SU-DHL-6 (cell line): ENCODE measurements at regions not wholly inside any gene's neighbourhood (a gene's known extent, or its start where the extent isn't known, plus 50 kb on each side); places are given as distances from the start of the nearest gene placed in this dataset.

ENCODE experiments used
- H2AFZ ChIP-seq: fragments of 200-600 bp; sonication (generic); 2 replicates; pipeline ENCODE4 v1.6.1; 2014; ENCODE audit warnings: low read depth, mild to moderate bottlenecking, moderate library complexity, mixed read lengths, antibody characterized with exemption, low read length; ENCODE audit not compliant: severe bottlenecking
- H3F3A ChIP-seq: fragments of 200-600 bp; shearing (Covaris generic); 2 replicates; pipeline ENCODE4 v1.6.0; 2016; ENCODE audit warnings: antibody characterized with exemption, mild to moderate bottlenecking; ENCODE audit not compliant: insufficient read depth
- H3K27ac ChIP-seq: fragments of 200-600 bp; sonication (generic); 2 replicates; pipeline ENCODE4 v1.5.1; 2016; ENCODE audit warnings: low read depth, mild to moderate bottlenecking, low read length, moderate library complexity, mixed read lengths
- H3K27me3 ChIP-seq: fragments of 200-600 bp; sonication (generic), shearing (Covaris generic); 2 replicates; pipeline ENCODE4 v1.6.0; 2014; ENCODE audit warnings: mild to moderate bottlenecking, low read length
- H3K36me3 ChIP-seq: fragments of 200-600 bp; sonication (generic); 2 replicates; pipeline ENCODE4 v1.6.1; 2014; ENCODE audit warnings: mild to moderate bottlenecking, low read length, mixed read lengths
- H3K4me2 ChIP-seq: fragments of 300-600, 200-600 bp; shearing (Covaris generic), sonication (generic); 2 replicates; pipeline ENCODE4 v1.6.0; 2014; ENCODE audit warnings: low read length, low read depth, mild to moderate bottlenecking; ENCODE audit not compliant: poor library complexity, severe bottlenecking
- H3K4me3 ChIP-seq: fragments of 200-600 bp; sonication (generic); 2 replicates; pipeline ENCODE4 v1.5.1; 2014; ENCODE audit warnings: antibody characterized with exemption, low read length, mild to moderate bottlenecking, mixed read lengths; ENCODE audit not compliant: insufficient read depth, poor library complexity, severe bottlenecking
- H3K79me2 ChIP-seq: fragments of 200-600 bp; sonication (generic); 2 replicates; pipeline ENCODE4 v1.6.1; 2014; ENCODE audit warnings: mild to moderate bottlenecking, low read length, moderate library complexity; ENCODE audit not compliant: insufficient read depth
- H3K9ac ChIP-seq: fragments of 200-600 bp; sonication (generic); 2 replicates; pipeline ENCODE4 v1.7.0; 2014; ENCODE audit warnings: mild to moderate bottlenecking, low read length
- H3K9me2 ChIP-seq: fragments of 200-600 bp; sonication (generic); replicated peaks from 2 replicates; pipeline ENCODE4 v1.6.1; 2014; ENCODE audit warnings: low read length; ENCODE audit not compliant: insufficient read depth
- H3K9me3 ChIP-seq: fragments of 200-600 bp; sonication (generic); 2 replicates; pipeline ENCODE4 v1.6.1; 2014; ENCODE audit warnings: low read length, mixed read lengths; ENCODE audit not compliant: insufficient read depth
- H4K20me1 ChIP-seq: fragments of 200-600 bp; sonication (generic); 2 replicates; pipeline ENCODE4 v1.6.1; 2014; ENCODE audit warnings: low read depth, mild to moderate bottlenecking, antibody characterized with exemption, low read length, moderate library complexity, mixed read lengths
- CTCF ChIP-seq: fragments of 200-600 bp; sonication (generic); IDR thresholded peaks from one replicate; pipeline ENCODE4 v1.5.1; 2017; ENCODE audit warnings: antibody characterized with exemption, mild to moderate bottlenecking, low read length, moderate library complexity; ENCODE audit not compliant: insufficient read depth, poor library complexity, severe bottlenecking
- EZH2phosphoT487 ChIP-seq: fragments of 200-600 bp; sonication (generic), shearing (Covaris generic); conservative IDR thresholded peaks from 2 replicates; pipeline ENCODE4 v1.6.1; 2018; ENCODE audit warnings: mild to moderate bottlenecking, antibody characterized with exemption, low read length, moderate library complexity, mixed read lengths

GRCh38 chr5:136698970-136699369 lies 333.6 kb upstream of the TRPC7 start:
- H3K4me2 ChIP-seq, result no peak overlapping the region

GRCh38 chr5:136694258-136694657 lies 328.9 kb upstream of the TRPC7 start:
- H3K9me2 ChIP-seq, result no peaks in the 10 kb centered on the region
- 0 out of 2 replicates have a peak, but pooled peaks cover 3% of the 10 kb centered on the region for H3K9me3 ChIP-seq

More at GRCh38 chr5:136698970-136699369, 333.6 kb upstream of the TRPC7 start:
- Histone ChIP-seq H3K9me2 (no peaks in the 10 kb centered on the region), H3K4me3 (no peak overlapping the region), H3K9me3 (no peaks in the 10 kb centered on the region; the same call in 1 of the 2 replicates), H3K79me2 (no peaks in the 10 kb centered on the region), H3K27ac (no peak overlapping the region), H3K9ac (no peak overlapping the region), H3F3A (no peaks in the 10 kb centered on the region), H3K36me3 (no peaks in the 10 kb centered on the region), H3K27me3 (0 out of 2 replicates have a peak, but pooled peaks cover 3% of the 10 kb centered on the region), H2AFZ (no peak overlapping the region), H4K20me1 (no peaks in the 10 kb centered on the region)
- no peak for TF ChIP-seq EZH2phosphoT487
- TF ChIP-seq CTCF, result no peak

GRCh38 chr5:136689552-136689951 lies 324.2 kb upstream of the TRPC7 start:
- no peaks in the 10 kb centered on the region for H4K20me1 ChIP-seq
- H3K9ac ChIP-seq, result no peak overlapping the region
- no peak overlapping the region for H3K27ac ChIP-seq
- no peaks in the 10 kb centered on the region for H3F3A ChIP-seq
- H3K9me2 ChIP-seq, result no peaks in the 10 kb centered on the region
- H3K9me3 ChIP-seq, result 0 out of 2 replicates have a peak, but pooled peaks cover 3% of the 10 kb centered on the region
- no peak for TF ChIP-seq CTCF
- no peak for TF ChIP-seq EZH2phosphoT487
- no peak overlapping the region for H3K4me3 ChIP-seq
- no peaks in the 10 kb centered on the region for H3K36me3 ChIP-seq
- no peak overlapping the region for H3K4me2 ChIP-seq
- H3K79me2 ChIP-seq, result no peaks in the 10 kb centered on the region
- 0 out of 2 replicates have a peak, but pooled peaks cover 2% of the 10 kb centered on the region for H3K27me3 ChIP-seq
- H2AFZ ChIP-seq, result no peak overlapping the region

More at GRCh38 chr5:136694258-136694657, 328.9 kb upstream of the TRPC7 start:
- Histone ChIP-seq H3K4me3 (no peak overlapping the region), H3K27me3 (0 out of 2 replicates have a peak, but pooled peaks cover 5% of the 10 kb centered on the region), H3K36me3 (no peaks in the 10 kb centered on the region), H4K20me1 (no peaks in the 10 kb centered on the region), H3K79me2 (no peaks in the 10 kb centered on the region), H3F3A (no peaks in the 10 kb centered on the region), H3K27ac (no peak overlapping the region), H2AFZ (no peak overlapping the region), H3K4me2 (no peak overlapping the region), H3K9ac (no peak overlapping the region)
- TF ChIP-seq EZH2phosphoT487 (no peak), CTCF (no peak)
